Chondrocyte (in vitro differentiated cells): ENCODE measurements at regions not wholly inside any gene's neighbourhood (a gene's known extent, or its start where the extent isn't known, plus 50 kb on each side); places are given as distances from the start of the nearest gene placed in this dataset.

Experiments
- DNase-seq: peaks from one replicate; pipeline ENCODE4 v3.0.0; 2021; ENCODE audit warnings: mixed read lengths, low spot score
- H3K27ac Mint-ChIP-seq: one replicate; pipeline ENCODE4 v1.8.0; 2021; ENCODE audit warnings: mild to moderate bottlenecking, moderate library complexity, mixed read lengths; ENCODE audit not compliant: unreplicated experiment
- H3K27me3 Mint-ChIP-seq: 2 replicates; pipeline ENCODE4 v1.8.0; 2021; ENCODE audit warnings: low read depth, mixed read lengths
- H3K36me3 Mint-ChIP-seq: 2 replicates; pipeline ENCODE4 v1.8.0; 2021; ENCODE audit warnings: low read depth, mixed read lengths
- H3K4me1 Mint-ChIP-seq: 2 replicates; pipeline ENCODE4 v1.8.0; 2021; ENCODE audit warnings: low read depth, mild to moderate bottlenecking, mixed read lengths
- H3K4me3 Mint-ChIP-seq: one replicate; pipeline ENCODE4 v1.8.0; 2021; ENCODE audit warnings: mild to moderate bottlenecking, moderate library complexity, mixed read lengths; ENCODE audit not compliant: unreplicated experiment
- H3K9me3 Mint-ChIP-seq: 2 replicates; pipeline ENCODE4 v1.8.0; 2021; ENCODE audit warnings: low read depth, mixed read lengths
- CTCF ChIP-seq: fragments of 200-600 bp; sonication (generic); IDR thresholded peaks from 2 replicates; pipeline ENCODE4 v1.5.0; 2021; ENCODE audit warnings: antibody characterized with exemption, mild to moderate bottlenecking, moderate library complexity

- no peak for TF ChIP-seq CTCF
- peaks cover 10% of the 10 kb centered on the region for H3K4me1 Mint-ChIP-seq
- H3K36me3 Mint-ChIP-seq: no peaks in the 10 kb centered on the region
- H3K4me3 Mint-ChIP-seq: no peak overlapping the region
- DNase-seq: peak; percentile 88
- H3K27me3 Mint-ChIP-seq: peaks cover 29% of the 10 kb centered on the region
- no peak overlapping the region for H3K27ac Mint-ChIP-seq
- no peaks in the 10 kb centered on the region for H3K9me3 Mint-ChIP-seq
These were observed 68.2 kb upstream of the AFDN start for GRCh38 chr6:167758309-167759023.

GRCh38 chr6:167759206-167759605 lies 67.5 kb upstream of the AFDN start:
- H3K27ac Mint-ChIP-seq: no peak overlapping the region
- peaks cover 10% of the 10 kb centered on the region for H3K4me1 Mint-ChIP-seq

GRCh38 chr6:167759912-167760311 lies 66.8 kb upstream of the AFDN start:
- H3K4me3 Mint-ChIP-seq: no peak overlapping the region
- no peak overlapping the region for H3K27ac Mint-ChIP-seq
- DNase-seq: no peak

More at GRCh38 chr6:167759206-167759605, 67.5 kb upstream of the AFDN start:
- DNase-seq: no peak
- TF ChIP-seq CTCF: no peak
- H3K4me3 Mint-ChIP-seq: no peak overlapping the region
- no peaks in the 10 kb centered on the region for H3K9me3 Mint-ChIP-seq
- peaks cover 26% of the 10 kb centered on the region for H3K27me3 Mint-ChIP-seq
- H3K36me3 Mint-ChIP-seq: no peaks in the 10 kb centered on the region

GRCh38 chr6:167760979-167761793 lies 65.5 kb upstream of the AFDN start:
- peak overlapping the region; percentile 50 for H3K27ac Mint-ChIP-seq
- no peaks in the 10 kb centered on the region for H3K36me3 Mint-ChIP-seq
- H3K9me3 Mint-ChIP-seq: no peaks in the 10 kb centered on the region
- DNase-seq: no peak
- H3K27me3 Mint-ChIP-seq: peaks cover 29% of the 10 kb centered on the region
- peaks cover 10% of the 10 kb centered on the region for H3K4me1 Mint-ChIP-seq
- TF ChIP-seq CTCF: no peak
- no peak overlapping the region for H3K4me3 Mint-ChIP-seq

More at GRCh38 chr6:167759912-167760311, 66.8 kb upstream of the AFDN start:
- peaks cover 23% of the 10 kb centered on the region for H3K27me3 Mint-ChIP-seq
- no peaks in the 10 kb centered on the region for H3K36me3 Mint-ChIP-seq
- no peaks in the 10 kb centered on the region for H3K9me3 Mint-ChIP-seq
- no peak for TF ChIP-seq CTCF
- peaks cover 10% of the 10 kb centered on the region for H3K4me1 Mint-ChIP-seq

- no peak for DNase-seq
- no peaks in the 10 kb centered on the region for H3K36me3 Mint-ChIP-seq
- H3K9me3 Mint-ChIP-seq: no peaks in the 10 kb centered on the region
- H3K27ac Mint-ChIP-seq: no peak overlapping the region
- H3K4me3 Mint-ChIP-seq: no peak overlapping the region
- no peak for TF ChIP-seq CTCF
- H3K27me3 Mint-ChIP-seq: peaks cover 30% of the 10 kb centered on the region
- H3K4me1 Mint-ChIP-seq: peaks cover 10% of the 10 kb centered on the region
These were observed 64.9 kb upstream of the AFDN start for GRCh38 chr6:167761794-167762258.
